Glutamatergic neuron (in vitro differentiated cells): ENCODE measurements at regions not wholly inside any gene's neighbourhood (a gene's known extent, or its start where the extent isn't known, plus 50 kb on each side); places are given as distances from the start of the nearest gene placed in this dataset.

Experiments
- DNase-seq: peaks from one replicate; pipeline ENCODE4 v3.0.0; 2022
- H3K27ac Mint-ChIP-seq: one replicate; pipeline ENCODE4 v1.8.0; 2020; ENCODE audit warnings: mild to moderate bottlenecking, mixed read lengths, inconsistent platforms; ENCODE audit not compliant: unreplicated experiment
- H3K27me3 Mint-ChIP-seq: one replicate; pipeline ENCODE4 v1.8.0; 2020; ENCODE audit warnings: mild to moderate bottlenecking, moderate library complexity, mixed read lengths, inconsistent platforms; ENCODE audit not compliant: unreplicated experiment
- H3K36me3 Mint-ChIP-seq: one replicate; pipeline ENCODE4 v1.8.0; 2020; ENCODE audit warnings: mild to moderate bottlenecking, mixed read lengths, inconsistent platforms; ENCODE audit not compliant: unreplicated experiment
- H3K4me1 Mint-ChIP-seq: one replicate; pipeline ENCODE4 v1.8.0; 2020; ENCODE audit warnings: mild to moderate bottlenecking, low read depth, mixed read lengths, inconsistent platforms; ENCODE audit not compliant: unreplicated experiment
- H3K4me3 Mint-ChIP-seq: one replicate; pipeline ENCODE4 v1.8.0; 2020; ENCODE audit warnings: mild to moderate bottlenecking, mixed read lengths, inconsistent platforms; ENCODE audit not compliant: unreplicated experiment
- H3K9me3 Mint-ChIP-seq: one replicate; pipeline ENCODE4 v1.8.0; 2020; ENCODE audit warnings: mild to moderate bottlenecking, moderate library complexity, mixed read lengths, inconsistent platforms; ENCODE audit not compliant: unreplicated experiment
- TF ChIP-seq, protein P1 (sequence below): fragments of 200-600 bp; sonication (generic); IDR thresholded peaks from one replicate; pipeline ENCODE4 v1.5.0; 2021; ENCODE audit not compliant: partially characterized antibody, unreplicated experiment

DNA sequence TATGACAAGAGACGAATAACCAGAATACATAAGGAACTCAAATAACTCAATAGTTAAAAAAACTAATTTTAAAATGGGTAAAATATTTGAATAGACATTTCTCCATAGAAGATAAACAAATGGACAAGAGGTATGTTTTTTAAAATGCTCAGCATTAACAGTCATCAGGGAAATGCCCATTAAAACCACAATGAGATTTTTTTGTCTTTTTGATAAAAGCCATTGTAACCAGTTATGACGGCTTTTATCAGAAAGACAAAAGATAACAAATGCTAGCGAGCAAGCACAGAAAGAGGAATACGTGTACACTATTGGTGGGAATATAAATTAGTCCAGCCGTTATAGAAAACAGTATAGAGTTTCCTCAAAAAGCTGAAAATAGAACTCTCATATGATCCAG lies 388.2 kb upstream of the INTU start:
- Mint-ChIP-seq H3K36me3 (no peaks in the 10 kb centered on the region), H3K9me3 (no peaks in the 10 kb centered on the region), H3K27me3 (no peaks in the 10 kb centered on the region), H3K4me1 (no peaks in the 10 kb centered on the region), H3K27ac (no peak overlapping the region), H3K4me3 (no peak overlapping the region)
- TF ChIP-seq, protein P1, sequence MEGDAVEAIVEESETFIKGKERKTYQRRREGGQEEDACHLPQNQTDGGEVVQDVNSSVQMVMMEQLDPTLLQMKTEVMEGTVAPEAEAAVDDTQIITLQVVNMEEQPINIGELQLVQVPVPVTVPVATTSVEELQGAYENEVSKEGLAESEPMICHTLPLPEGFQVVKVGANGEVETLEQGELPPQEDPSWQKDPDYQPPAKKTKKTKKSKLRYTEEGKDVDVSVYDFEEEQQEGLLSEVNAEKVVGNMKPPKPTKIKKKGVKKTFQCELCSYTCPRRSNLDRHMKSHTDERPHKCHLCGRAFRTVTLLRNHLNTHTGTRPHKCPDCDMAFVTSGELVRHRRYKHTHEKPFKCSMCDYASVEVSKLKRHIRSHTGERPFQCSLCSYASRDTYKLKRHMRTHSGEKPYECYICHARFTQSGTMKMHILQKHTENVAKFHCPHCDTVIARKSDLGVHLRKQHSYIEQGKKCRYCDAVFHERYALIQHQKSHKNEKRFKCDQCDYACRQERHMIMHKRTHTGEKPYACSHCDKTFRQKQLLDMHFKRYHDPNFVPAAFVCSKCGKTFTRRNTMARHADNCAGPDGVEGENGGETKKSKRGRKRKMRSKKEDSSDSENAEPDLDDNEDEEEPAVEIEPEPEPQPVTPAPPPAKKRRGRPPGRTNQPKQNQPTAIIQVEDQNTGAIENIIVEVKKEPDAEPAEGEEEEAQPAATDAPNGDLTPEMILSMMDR: no peak
- DNase-seq: no peak

- H3K27me3 Mint-ChIP-seq: no peaks in the 10 kb centered on the region
- H3K27ac Mint-ChIP-seq: no peak overlapping the region
- no peaks in the 10 kb centered on the region for H3K9me3 Mint-ChIP-seq
Observed at GRCh38 chr4:127246963-127247952, 385.5 kb upstream of the INTU start.

GRCh38 chr4:127249066-127249766 lies 383.5 kb upstream of the INTU start:
- H3K27me3 Mint-ChIP-seq: no peaks in the 10 kb centered on the region
- no peak for DNase-seq
- no peaks in the 10 kb centered on the region for H3K4me1 Mint-ChIP-seq
- no peak overlapping the region for H3K27ac Mint-ChIP-seq
- no peaks in the 10 kb centered on the region for H3K36me3 Mint-ChIP-seq
- no peaks in the 10 kb centered on the region for H3K9me3 Mint-ChIP-seq
- no peak overlapping the region for H3K4me3 Mint-ChIP-seq
- TF ChIP-seq, protein P1: no peak

More at GRCh38 chr4:127246963-127247952, 385.5 kb upstream of the INTU start:
- Mint-ChIP-seq H3K4me1 (no peaks in the 10 kb centered on the region), H3K36me3 (no peaks in the 10 kb centered on the region), H3K4me3 (no peak overlapping the region)
- no peak for DNase-seq
- TF ChIP-seq, protein P1: no peak

GRCh38 chr4:127249767-127250108 lies 383.0 kb upstream of the INTU start:
- no peak overlapping the region for H3K4me3 Mint-ChIP-seq
- H3K27me3 Mint-ChIP-seq: no peaks in the 10 kb centered on the region
- H3K36me3 Mint-ChIP-seq: no peaks in the 10 kb centered on the region
- no peak overlapping the region for H3K27ac Mint-ChIP-seq
- H3K9me3 Mint-ChIP-seq: no peaks in the 10 kb centered on the region
- no peak for DNase-seq
- TF ChIP-seq, protein P1: no peak
- no peaks in the 10 kb centered on the region for H3K4me1 Mint-ChIP-seq

GRCh38 chr4:127250577-127250976 lies 382.2 kb upstream of the INTU start:
- H3K9me3 Mint-ChIP-seq: peaks cover 2% of the 10 kb centered on the region
- H3K36me3 Mint-ChIP-seq: no peaks in the 10 kb centered on the region
- no peaks in the 10 kb centered on the region for H3K4me1 Mint-ChIP-seq
- TF ChIP-seq, protein P1: no peak
- H3K27me3 Mint-ChIP-seq: no peaks in the 10 kb centered on the region
- no peak overlapping the region for H3K27ac Mint-ChIP-seq
- no peak for DNase-seq
- H3K4me3 Mint-ChIP-seq: no peak overlapping the region
